Amygdala (tissue), 56 donors: ENCODE measurements at regions not wholly inside any gene's neighbourhood (a gene's known extent, or its start where the extent isn't known, plus 50 kb on each side); places are given as distances from the start of the nearest gene placed in this dataset.
"Not testable (repeated sequence)": the region's sequence is repeated elsewhere in the genome, so short reads cannot be mapped to it uniquely, and the experiment has no call there.

Experiments
- DNase-seq, 56 donors: peaks; one replicate each; lab custom pipeline; 2025; lab: John Stamatoyannopoulos, UW

GRCh38 chr4:83748711-83749110 lies 212.8 kb downstream of the GPAT3 start:
- no peak for DNase-seq

GRCh38 chr4:83738895-83739294 lies 203.0 kb downstream of the GPAT3 start:
- DNase-seq: no peak

GRCh38 chr4:83734576-83734975 lies 198.7 kb downstream of the GPAT3 start:
- no peak for DNase-seq

GRCh38 chr4:83732114-83732635 lies 196.3 kb downstream of the GPAT3 start:
- DNase-seq: no peak

- DNase-seq: no peak
Measured at GRCh38 chr4:83731609-83732008, 195.7 kb downstream of the GPAT3 start.

GRCh38 chr4:83730958-83731357 lies 195.1 kb downstream of the GPAT3 start:
- not testable (repeated sequence) for DNase-seq

- DNase-seq: no peak
Measured at GRCh38 chr4:83728191-83728590, 192.3 kb downstream of the GPAT3 start.

- no peak for DNase-seq
Measured at GRCh38 chr4:83725336-83726085, 189.6 kb downstream of the GPAT3 start.

- no peak for DNase-seq
Measured at GRCh38 chr4:83724485-83725335, 188.8 kb downstream of the GPAT3 start.

- DNase-seq: no peak
Measured at GRCh38 chr4:83723609-83724008, 187.7 kb downstream of the GPAT3 start.

- DNase-seq: no peak
Measured at GRCh38 chr4:83722730-83723269, 186.9 kb downstream of the GPAT3 start.

- no peak for DNase-seq
Measured at GRCh38 chr4:83716874-83717273, 181.0 kb downstream of the GPAT3 start.

- no peak for DNase-seq
Measured at GRCh38 chr4:83712890-83713289, 177.0 kb downstream of the GPAT3 start.

- DNase-seq: no peak
Measured at GRCh38 chr4:83709627-83710026, 173.7 kb downstream of the GPAT3 start.

- DNase-seq: no peak
Measured at GRCh38 chr4:83708500-83709175, 172.7 kb downstream of the GPAT3 start.

- no peak for DNase-seq
Measured at GRCh38 chr4:83704786-83705185, 168.9 kb downstream of the GPAT3 start.

GRCh38 chr4:83703752-83704151 lies 167.8 kb downstream of the GPAT3 start:
- no peak for DNase-seq

GRCh38 chr4:83701041-83701440 lies 165.1 kb downstream of the GPAT3 start:
- no peak for DNase-seq

GRCh38 chr4:83699358-83699757 lies 163.4 kb downstream of the GPAT3 start:
- DNase-seq: no peak

- DNase-seq: no peak
Measured at GRCh38 chr4:83692028-83692427, 156.1 kb downstream of the GPAT3 start.

- no peak for DNase-seq
Measured at GRCh38 chr4:83686166-83686565, 150.3 kb downstream of the GPAT3 start.
